Liver (tissue), 7 donors: ENCODE measurements at regions not wholly inside any gene's neighbourhood (a gene's known extent, or its start where the extent isn't known, plus 50 kb on each side); places are given as distances from the start of the nearest gene placed in this dataset.
A peak's percentile ranks its signal among the peaks of the same experiment; 100 is the strongest.
"Not testable (repeated sequence)": the region's sequence is repeated elsewhere in the genome, so short reads cannot be mapped to it uniquely, and the experiment has no call there.

Source experiments
- DNase-seq: peaks from one replicate; pipeline ENCODE4 v3.0.0-alpha.2; 2017; ENCODE audit warnings: low spot score
- H3K27ac ChIP-seq, 2 donors: one replicate each; pipeline ENCODE4 v1.7.0; 2013; ENCODE audit warnings: inconsistent platforms in 2 of 2, low read length in 2 of 2, control low read depth in 1 of 2, low read depth in 1 of 2, mild to moderate bottlenecking in 1 of 2
- H3K27me3 ChIP-seq, 4 donors: one replicate each; pipeline versions ENCODE4 v1.6.1 to v1.7.0; 2013; ENCODE audit warnings: low read length in 3 of 4, inconsistent platforms in 1 of 4, mild to moderate bottlenecking in 1 of 4, moderate library complexity in 1 of 4; ENCODE audit not compliant: control insufficient read depth in 4 of 4, insufficient read depth in 4 of 4
- H3K36me3 ChIP-seq, 4 donors: one replicate each; pipeline versions ENCODE4 v1.6.1 to v1.7.0; 2013; ENCODE audit warnings: low read length in 3 of 4, mild to moderate bottlenecking in 3 of 4, low read depth in 1 of 4, moderate library complexity in 1 of 4; ENCODE audit not compliant: control insufficient read depth in 4 of 4, insufficient read depth in 3 of 4
- H3K4me1 ChIP-seq, 4 donors: one replicate each; pipeline versions ENCODE4 v1.6.1 to v1.7.0; 2013; ENCODE audit warnings: low read length in 3 of 4, mild to moderate bottlenecking in 3 of 4, moderate library complexity in 1 of 4; ENCODE audit not compliant: control insufficient read depth in 4 of 4, insufficient read depth in 4 of 4
- H3K4me3 ChIP-seq, 3 donors: one replicate each; pipeline versions ENCODE4 v1.6.1 to v1.7.0; 2013; ENCODE audit warnings: low read length in 3 of 3, control low read depth in 1 of 3, low read depth in 1 of 3, mild to moderate bottlenecking in 1 of 3
- H3K9ac ChIP-seq, 2 donors: one replicate each; pipeline ENCODE4 v1.7.0; 2013; ENCODE audit warnings: low read length in 2 of 2, mild to moderate bottlenecking in 2 of 2, moderate library complexity in 2 of 2, control low read depth in 1 of 2, low read depth in 1 of 2
- H3K9me3 ChIP-seq, 4 donors: one replicate each; pipeline versions ENCODE4 v1.6.1 to v1.7.0; 2013; ENCODE audit warnings: low read length in 3 of 4; ENCODE audit not compliant: control insufficient read depth in 4 of 4
- EGR1 ChIP-seq, 2 donors: IDR thresholded peaks; 2 replicates each; pipeline ENCODE4 v1.6.1; 2016 to 2018; ENCODE audit warnings: antibody characterized with exemption in 2 of 2, low read depth in 2 of 2
- HNF4A ChIP-seq, 2 donors: conservative IDR thresholded peaks; 2 replicates each; pipeline ENCODE4 v1.6.1; 2016; ENCODE audit warnings: antibody characterized with exemption in 2 of 2, mild to moderate bottlenecking in 2 of 2
- MAX ChIP-seq: IDR thresholded peaks from 2 replicates; pipeline ENCODE4 v1.6.1; 2016; ENCODE audit warnings: antibody characterized with exemption
- SP1 ChIP-seq: IDR thresholded peaks from 2 replicates; pipeline ENCODE4 v1.6.1; 2018; ENCODE audit warnings: antibody characterized with exemption, mild to moderate bottlenecking
- TAF1 ChIP-seq: conservative IDR thresholded peaks from 2 replicates; pipeline ENCODE4 v1.6.1; 2016; ENCODE audit warnings: antibody characterized with exemption, mild to moderate bottlenecking
- YY1 ChIP-seq: IDR thresholded peaks from 2 replicates; pipeline ENCODE4 v1.6.1; 2016; ENCODE audit warnings: antibody characterized with exemption, mild to moderate bottlenecking
- ZBTB33 ChIP-seq: IDR thresholded peaks from 2 replicates; pipeline ENCODE4 v1.6.1; 2016; ENCODE audit warnings: antibody characterized with exemption
- WGBS: extraction: QIAGEN DNeasy Blood & Tissue Kit; methylation state at CpG from one replicate; pipeline ENCODE4 v1.1.7; 2013; 5-methylcytosine and 5-hydroxymethylcytosine counted together
- donor health status: healthy.
- donor health status: healthy.
- donor health status: healthy.
- donor health status: healthy.

- H3K27me3 ChIP-seq, H3K4me3 ChIP-seq, H3K36me3 ChIP-seq, H3K9me3 ChIP-seq, DNase-seq, H3K9ac ChIP-seq, H3K27ac ChIP-seq: not testable (repeated sequence)
- peaks cover 0 to 11% (median 5%) of the 10 kb centered on the region in 4 donors for H3K4me1 ChIP-seq
- WGBS, result 35% methylated on average over 4 of the region's 4 CpGs
- TF ChIP-seq HNF4A (conservative IDR thresholded peaks at IDR 0.05), result peak in 1 of 2 donors; percentile 21
Measured at GRCh38 chr6:85908120-85908519, 265.4 kb upstream of the SYNCRIP start.

- Histone ChIP-seq H3K36me3 (no peaks in the 10 kb centered on the region), H3K9ac (no peak overlapping the region), H3K27ac (no peak overlapping the region), H3K4me1 (no peaks in the 10 kb centered on the region), H3K4me3 (no peak overlapping the region), H3K9me3 (no peaks in the 10 kb centered on the region), H3K27me3 (no peaks in the 10 kb centered on the region)
- WGBS, result 38% methylated on average over 3 of the region's 3 CpGs
- TF ChIP-seq SP1 (no peak), MAX (no peak), TAF1 (no peak), HNF4A (conservative IDR thresholded peaks at IDR 0.05) (no peak)
- DNase-seq, result no peak
Measured at GRCh38 chr6:85892346-85892745, 249.7 kb upstream of the SYNCRIP start.

GRCh38 chr6:85887461-85887860 lies 244.8 kb upstream of the SYNCRIP start:
- H3K27ac ChIP-seq, result no peak overlapping the region
- no peaks in the 10 kb centered on the region for H3K4me1 ChIP-seq
- H3K9ac ChIP-seq, result no peak overlapping the region
- no peaks in the 10 kb centered on the region for H3K9me3 ChIP-seq
- no peaks in the 10 kb centered on the region for H3K27me3 ChIP-seq
- H3K36me3 ChIP-seq, result no peaks in the 10 kb centered on the region
- DNase-seq, result no peak
- no peak overlapping the region for H3K4me3 ChIP-seq
- TF ChIP-seq ZBTB33, result no peak

GRCh38 chr6:85868685-85869084 lies 226.0 kb upstream of the SYNCRIP start:
- no peak overlapping the region for H3K9ac ChIP-seq
- no peak for DNase-seq
- H3K36me3 ChIP-seq, result no peaks in the 10 kb centered on the region
- H3K27ac ChIP-seq, result no peak overlapping the region
- 93% methylated on average over 5 of the region's 5 CpGs for whole genome bisulfite sequencing
- no peak overlapping the region for H3K4me3 ChIP-seq
- peaks cover 0 to 8% (median 2%) of the 10 kb centered on the region in 4 donors for H3K4me1 ChIP-seq
- TF ChIP-seq EGR1 (IDR thresholded peaks at IDR 0.05; ENCODE audit: low read depth in 2 of 2), result no peak
- H3K9me3 ChIP-seq, result no peaks in the 10 kb centered on the region
- H3K27me3 ChIP-seq, result no peaks in the 10 kb centered on the region

GRCh38 chr6:85867595-85867994 lies 224.9 kb upstream of the SYNCRIP start:
- no peak for TF ChIP-seq YY1
- TF ChIP-seq ZBTB33, result no peak
- H3K36me3 ChIP-seq, result no peaks in the 10 kb centered on the region
- H3K4me3 ChIP-seq, result no peak overlapping the region
- DNase-seq, result no peak
- H3K27me3 ChIP-seq, result no peaks in the 10 kb centered on the region
- no peaks in the 10 kb centered on the region for H3K9me3 ChIP-seq
- H3K9ac ChIP-seq, result no peak overlapping the region
- peaks cover 0 to 8% (median 2%) of the 10 kb centered on the region in 4 donors for H3K4me1 ChIP-seq
- H3K27ac ChIP-seq, result no peak overlapping the region
